Left forelimb (tissue), 1 donor: ENCODE measurements at regions not wholly inside any gene's neighbourhood (a gene's known extent, or its start where the extent isn't known, plus 50 kb on each side); places are given as distances from the start of the nearest gene placed in this dataset.
"Not testable (repeated sequence)": the region's sequence is repeated elsewhere in the genome, so short reads cannot be mapped to it uniquely, and the experiment has no call there.

ENCODE experiments used
- DNase-seq: peaks from one replicate; pipeline ENCODE4 v3.0.0-alpha.2; 2018; ENCODE audit warnings: low spot score

DNA sequence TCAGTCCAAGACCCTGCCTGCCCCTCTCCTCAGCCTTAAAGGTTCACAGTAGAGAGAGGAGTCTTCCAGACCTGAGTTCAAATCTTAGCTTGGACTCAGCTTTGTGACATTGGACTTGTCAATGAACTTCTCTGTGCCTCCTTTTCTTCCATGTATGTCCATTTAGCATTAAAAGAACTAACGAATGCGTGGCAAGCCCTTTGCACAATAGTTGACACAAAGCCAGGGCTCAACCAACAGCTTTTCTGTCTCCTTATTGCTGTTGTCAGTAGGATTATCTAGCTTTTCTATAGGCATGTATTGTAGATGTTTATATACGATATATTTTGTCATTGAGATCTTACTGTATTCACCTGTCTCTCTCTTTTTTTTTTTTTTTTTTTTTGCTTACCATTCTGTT lies 450.8 kb downstream of the PTPRU start:
- peak; percentile 15 for DNase-seq

GRCh38 chr1:29686012-29686930 lies 449.9 kb downstream of the PTPRU start:
- peak; percentile 45 for DNase-seq

GRCh38 chr1:29685387-29685786 lies 449.1 kb downstream of the PTPRU start:
- peak; percentile 15 for DNase-seq

DNA sequence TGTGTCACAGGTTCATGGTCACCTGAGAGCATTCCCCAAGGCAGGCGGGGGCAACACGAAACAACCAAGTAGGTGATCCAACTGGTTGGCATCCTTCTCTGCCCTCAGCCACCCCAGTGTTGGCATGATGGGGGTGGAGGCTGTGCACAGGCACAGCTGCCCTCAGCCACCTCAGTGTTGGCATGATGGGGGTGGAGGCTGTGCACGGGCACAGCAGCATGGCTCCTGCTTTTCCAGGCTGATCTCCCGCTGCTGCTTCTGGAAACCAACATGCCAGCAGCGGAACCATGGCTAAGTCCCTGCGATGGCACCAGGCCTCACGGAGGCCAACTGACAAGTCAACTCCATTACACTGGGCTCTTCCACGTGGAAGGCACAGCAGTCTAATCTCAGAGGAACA lies 447.8 kb downstream of the PTPRU start:
- no peak for DNase-seq

GRCh38 chr1:29683472-29683871 lies 447.1 kb downstream of the PTPRU start:
- peak; percentile 30 for DNase-seq

GRCh38 chr1:29682919-29683295 lies 446.6 kb downstream of the PTPRU start:
- DNase-seq: no peak

DNA sequence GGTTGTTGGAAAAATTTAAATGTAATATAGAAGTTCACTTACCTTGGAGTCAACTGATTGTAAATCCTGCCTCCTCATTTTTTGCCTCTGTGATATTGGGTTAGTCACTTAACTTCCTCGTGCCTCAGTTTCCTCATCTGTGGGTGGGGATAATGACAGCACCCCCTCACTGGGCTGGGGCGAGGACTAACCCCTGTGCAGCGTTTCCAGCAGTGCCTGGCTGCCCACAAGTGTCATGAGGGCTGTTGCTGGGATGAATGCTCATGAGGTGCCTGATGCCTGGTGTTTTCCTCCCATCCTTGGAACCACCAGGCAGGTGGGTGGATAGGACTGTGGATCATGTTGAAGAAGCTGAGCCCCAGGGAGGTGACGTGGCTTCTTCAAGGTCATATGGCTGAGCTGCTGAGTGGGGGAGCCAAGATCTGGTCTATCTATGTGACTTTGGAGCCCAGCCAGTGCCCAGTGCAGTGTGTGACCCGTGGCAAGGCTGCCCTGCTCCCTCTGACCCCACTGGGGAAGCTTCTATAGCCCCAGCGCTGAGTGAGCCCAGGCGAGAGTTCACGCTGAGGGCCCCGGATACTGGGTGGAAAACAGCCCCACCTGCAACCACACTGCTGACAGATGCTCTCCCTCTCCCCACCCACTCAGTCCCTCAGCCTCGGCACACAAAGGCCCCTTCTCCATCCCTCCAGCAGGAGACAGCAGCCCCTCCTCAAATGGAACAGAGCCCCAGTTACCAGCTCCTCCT lies 446.0 kb downstream of the PTPRU start:
- DNase-seq: no peak

DNA sequence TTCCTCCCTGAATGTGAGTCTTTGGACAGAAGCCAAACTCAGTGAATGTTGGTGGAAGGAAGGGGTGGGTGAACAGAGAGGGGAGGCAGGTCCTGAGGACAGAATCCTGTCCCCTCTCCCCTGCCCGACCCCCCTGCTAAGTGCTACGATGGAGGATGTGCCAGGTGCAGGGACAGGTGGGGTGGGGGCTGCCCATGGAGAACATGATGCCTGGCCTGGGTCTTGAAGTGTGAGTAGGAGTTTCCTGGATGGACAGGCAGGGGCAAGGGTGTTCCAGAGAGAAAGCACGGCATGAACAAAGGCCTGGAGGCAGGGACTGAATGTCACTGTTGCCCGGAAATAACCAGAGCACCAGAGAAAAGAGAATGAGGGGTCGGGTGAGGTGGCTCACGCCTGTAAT lies 445.1 kb downstream of the PTPRU start:
- DNase-seq: not testable (repeated sequence)

- DNase-seq: no peak
Measured at GRCh38 chr1:29679828-29680558, 443.7 kb downstream of the PTPRU start.

DNA sequence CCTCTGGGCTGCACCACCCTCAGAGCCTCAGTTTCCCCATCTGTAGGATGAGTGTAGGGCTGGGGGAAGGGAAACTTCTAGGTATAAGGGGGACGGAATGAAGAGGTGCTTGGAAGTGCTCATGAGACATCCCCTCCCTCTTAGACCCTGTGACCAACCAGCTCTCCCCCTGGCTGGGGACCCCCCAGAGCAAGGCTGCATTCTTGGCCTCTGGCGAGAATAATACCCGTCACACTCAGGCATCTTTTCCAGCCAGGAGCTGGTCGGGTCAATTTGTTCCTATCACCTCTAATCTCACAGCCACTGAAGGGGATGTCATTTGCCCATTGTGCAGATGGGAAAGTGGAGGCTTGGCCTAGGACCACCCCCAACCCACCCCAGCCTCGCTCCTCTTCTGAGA lies 443.0 kb downstream of the PTPRU start:
- no peak for DNase-seq

DNA sequence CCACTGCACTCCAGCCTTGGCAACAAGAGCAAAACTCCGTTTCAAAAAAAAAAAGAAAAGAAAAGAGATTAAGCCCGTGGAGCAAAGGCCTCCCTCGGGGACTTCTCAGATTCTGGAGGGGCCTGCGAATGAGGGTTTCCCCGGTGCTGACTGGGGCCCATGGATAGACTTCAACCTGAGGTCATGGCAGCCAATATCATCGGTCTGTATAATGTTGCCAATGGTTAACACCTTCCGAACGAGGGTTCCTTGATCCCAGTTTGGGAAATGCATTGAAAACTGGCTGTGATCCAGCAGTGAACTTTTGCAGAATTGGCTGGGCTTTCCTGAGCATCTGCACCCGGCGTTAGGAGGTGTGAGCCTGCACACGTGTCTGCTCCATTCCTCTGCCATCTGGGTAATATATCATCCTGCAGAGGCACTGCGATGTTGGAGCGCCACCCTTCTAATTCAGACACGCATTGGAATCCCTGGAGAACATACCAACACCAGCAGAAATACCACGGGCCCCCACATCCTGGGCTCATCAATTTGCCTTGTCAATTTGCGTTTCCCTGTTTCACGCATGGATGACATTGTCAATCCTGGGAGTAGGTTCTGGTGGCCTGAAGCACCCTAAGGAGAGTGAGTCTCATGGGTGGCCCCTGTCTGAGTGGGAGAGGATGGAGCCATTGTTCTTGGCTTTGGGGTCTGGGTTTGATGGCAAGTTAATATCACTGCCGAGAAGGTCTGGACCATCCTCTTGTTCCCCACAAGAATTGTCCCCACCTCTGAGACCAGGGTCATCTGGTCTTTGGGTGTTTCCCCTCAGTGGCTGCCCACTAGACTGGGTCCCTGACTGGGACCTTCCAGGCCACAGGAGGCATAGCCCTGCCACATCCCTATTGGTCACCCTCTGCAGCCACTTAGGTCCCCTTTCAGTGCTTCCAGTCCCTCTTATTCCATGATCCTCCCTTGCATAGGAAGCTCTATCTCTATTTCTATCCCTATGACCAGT lies 441.0 kb downstream of the PTPRU start:
- no peak for DNase-seq

GRCh38 chr1:29676496-29676895 lies 440.2 kb downstream of the PTPRU start:
- no peak for DNase-seq

- DNase-seq: peak; percentile 66
Measured at GRCh38 chr1:29675481-29676263, 439.4 kb downstream of the PTPRU start.

- DNase-seq: peak; percentile 60
Measured at GRCh38 chr1:29674627-29675326, 438.5 kb downstream of the PTPRU start.

- peak; percentile 44 for DNase-seq
Measured at GRCh38 chr1:29673669-29674626, 437.6 kb downstream of the PTPRU start.

- DNase-seq: peak; percentile 55
Measured at GRCh38 chr1:29673228-29673500, 436.8 kb downstream of the PTPRU start.

GRCh38 chr1:29672416-29673227 lies 436.3 kb downstream of the PTPRU start:
- DNase-seq: peak; percentile 41
